DOHH2 (cell line): ENCODE measurements at regions not wholly inside any gene's neighbourhood (a gene's known extent, or its start where the extent isn't known, plus 50 kb on each side); places are given as distances from the start of the nearest gene placed in this dataset.

Source experiments
- CTCF ChIP-seq: fragments of 200-600 bp; sonication (generic); IDR thresholded peaks from one replicate; pipeline ENCODE4 v1.5.1; 2014; ENCODE audit warnings: antibody characterized with exemption, mild to moderate bottlenecking, low read depth, low read length; ENCODE audit not compliant: poor library complexity, severe bottlenecking
- EZH2phosphoT487 ChIP-seq: fragments of 200-600 bp; sonication (generic); IDR thresholded peaks from 2 replicates; pipeline ENCODE4 v1.6.1; 2017; ENCODE audit warnings: borderline replicate concordance, mild to moderate bottlenecking, antibody characterized with exemption, low read length, moderate library complexity, mixed read lengths

DNA sequence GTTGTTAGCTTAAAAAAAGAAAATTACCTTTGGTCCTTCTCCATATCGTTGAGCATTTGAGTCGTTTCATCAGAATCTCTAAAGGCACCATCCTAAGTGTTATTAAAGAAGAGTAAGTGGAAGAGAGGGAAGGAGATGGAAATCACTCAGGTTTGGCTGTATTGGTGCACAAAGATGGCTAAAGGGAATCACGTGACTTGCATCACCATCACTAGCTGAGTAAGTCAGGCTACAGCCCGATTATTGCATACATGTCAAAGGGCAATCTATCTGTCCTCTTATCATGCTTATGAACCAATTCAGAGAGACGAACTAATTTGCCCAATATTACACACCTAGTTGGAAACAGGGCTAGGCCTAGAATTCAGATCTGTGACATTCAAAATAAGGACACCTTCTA is 137.6 kb downstream of the CMPK2 start:
- TF ChIP-seq CTCF (no peak), EZH2phosphoT487 (no peak)
